ENCODE measurements at regions not wholly inside any gene's neighbourhood (a gene's known extent, or its start where the extent isn't known, plus 50 kb on each side); places are given as distances from the start of the nearest gene placed in this dataset.

GRCh38 chr5:18465833-18466681, 831.8 kb downstream of the TAF11L14 start:
- Histone ChIP-seq H3K27ac (ENCODE audit: insufficient read depth, low read length) (no peak overlapping the region), H4K20me1 (ENCODE audit: insufficient read depth, low read length) (no peaks in the 10 kb centered on the region), H4K91ac (ENCODE audit: insufficient read depth, low read depth, low read length) (no peak overlapping the region), H3K4me3 (ENCODE audit: insufficient read depth, low read depth, low read length) (no peak overlapping the region), H3K79me1 (ENCODE audit: low read depth in 1 of 2, low read length in 2 of 2) (no peaks in the 10 kb centered on the region), H3K4ac (ENCODE audit: low read depth, low read length) (no peak overlapping the region), H2BK120ac (ENCODE audit: low read depth, low read length) (no peak overlapping the region), H2BK5ac (ENCODE audit: low read depth, low read length, poor library complexity, severe bottlenecking) (no peak overlapping the region), H3K18ac (ENCODE audit: low read depth, low read length) (no peak overlapping the region), H3K9me3 (ENCODE audit: control insufficient read depth, insufficient read depth, low read length) (peaks cover 2% of the 10 kb centered on the region; the same call in 1 of the 2 replicates), H2AK9ac (replicated peaks; ENCODE audit: low read depth, low read length, poor library complexity) (no peak overlapping the region), H4K5ac (ENCODE audit: low read depth, low read length) (no peak overlapping the region), H3K36me3 (ENCODE audit: control insufficient read depth, insufficient read depth, low read length) (no peaks in the 10 kb centered on the region), H3K14ac (replicated peaks; ENCODE audit: low read depth, low read length) (no peak overlapping the region), H3K9me1 (ENCODE audit: insufficient read depth, low read length) (no peaks in the 10 kb centered on the region), H2BK20ac (ENCODE audit: low read depth, low read length) (no peak overlapping the region), H3K9ac (ENCODE audit: low read depth, low read length) (no peak overlapping the region), H3K4me1 (ENCODE audit: control insufficient read depth, insufficient read depth, low read length) (no peaks in the 10 kb centered on the region), H3K27me3 (ENCODE audit: control insufficient read depth, insufficient read depth, low read length) (no peaks in the 10 kb centered on the region), H2AK5ac (ENCODE audit: low read depth, low read length) (no peak overlapping the region), H2AFZ (replicated peaks; ENCODE audit: low read length, poor library complexity) (no peak overlapping the region), H3K23ac (ENCODE audit: low read depth, low read length) (no peak overlapping the region), H2BK15ac (ENCODE audit: low read depth, low read length) (no peak overlapping the region), H4K8ac (ENCODE audit: low read depth in 2 of 2, low read length in 2 of 2) (no peak overlapping the region), H3K56ac (ENCODE audit: extremely low read depth, insufficient read depth, low read length) (no peak overlapping the region), H3K4me2 (ENCODE audit: low read depth, low read length) (no peak overlapping the region)
- DNase-seq (peak; percentile 1), ATAC-seq (ENCODE audit: low read depth) (no peak)
- 78% methylated on average over 3 of the region's 11 CpGs; no CpG with 5 or more reads in 1 of the 2 experiments for WGBS, 2 experiments (ENCODE audit: extremely low coverage in 2 of 2, insufficient read length in 1 of 2)
- POLR2A ChIA-PET (ENCODE audit: unreplicated experiment), result no interaction called here
- dilution Hi-C loops (cut with HindIII; ENCODE audit: low sequenced_read_pairs, unreplicated experiment), result no loop called here
- CTCF ChIA-PET, result interaction anchor here (0.6 kb wide), 1 partner anchor 51 kb away, joined by 4 read pairs; no protein-coding TSS in a partner anchor
- TF ChIP-seq RFX5 (IDR thresholded peaks at IDR 0.05; ENCODE audit: low read depth, low read length) (no peak), CTCF (conservative IDR thresholded peaks at IDR 0.05; ENCODE audit: low read depth, low read length) (peak; percentile 26; the same call in 1 of the 2 replicates), BHLHE40 (IDR thresholded peaks at IDR 0.05; ENCODE audit: low read depth, low read length) (no peak), MAZ (IDR thresholded peaks at IDR 0.05; ENCODE audit: borderline replicate concordance, low read depth, low read length) (no peak), RAD21 (IDR thresholded peaks at IDR 0.05; ENCODE audit: low read length) (peak; percentile 15; the same call in 1 of the 2 replicates)
- no TSS peak for BruUV-seq (replicated peaks)
- in situ Hi-C loops (cut with MboI; ENCODE audit: low sequenced_read_pairs), result no loop called here
- intact Hi-C loops (cut with micrococcal nuclease), result no loop called here

Data from IMR-90 (cell line).